MV-4-11 (cell line): ENCODE measurements at regions not wholly inside any gene's neighbourhood (a gene's known extent, or its start where the extent isn't known, plus 50 kb on each side); places are given as distances from the start of the nearest gene placed in this dataset.
A peak's percentile ranks its signal among the peaks of the same experiment; 100 is the strongest.

Experiments used
- DNase-seq: peaks from one replicate; lab custom pipeline; 2025; lab: John Stamatoyannopoulos, UW

- no peak for DNase-seq
These were observed 143.6 kb upstream of the EOMES start for GRCh38 chr3:27865731-27866130.

GRCh38 chr3:27869152-27869551 lies 147.0 kb upstream of the EOMES start:
- no peak for DNase-seq

- DNase-seq, result no peak
These were observed 155.2 kb upstream of the EOMES start for GRCh38 chr3:27877061-27878013.

GRCh38 chr3:27878014-27878383 lies 155.9 kb upstream of the EOMES start:
- DNase-seq, result no peak

- DNase-seq, result no peak
These were observed 159.1 kb upstream of the EOMES start for GRCh38 chr3:27880969-27881892.

- DNase-seq, result no peak
These were observed 161.1 kb upstream of the EOMES start for GRCh38 chr3:27883266-27883665.

- no peak for DNase-seq
These were observed 163.5 kb upstream of the EOMES start for GRCh38 chr3:27885641-27886040.

GRCh38 chr3:27888562-27888961 lies 166.4 kb upstream of the EOMES start:
- no peak for DNase-seq

GRCh38 chr3:27889745-27890144 lies 167.6 kb upstream of the EOMES start:
- DNase-seq, result no peak

- no peak for DNase-seq
These were observed 178.2 kb upstream of the EOMES start for GRCh38 chr3:27900316-27900715.

GRCh38 chr3:27903446-27903845 lies 181.3 kb upstream of the EOMES start:
- DNase-seq, result no peak

- no peak for DNase-seq
These were observed 183.5 kb upstream of the EOMES start for GRCh38 chr3:27905625-27906024.

- DNase-seq, result no peak
These were observed 185.0 kb upstream of the EOMES start for GRCh38 chr3:27907148-27907547.

GRCh38 chr3:27907929-27908328 lies 185.8 kb upstream of the EOMES start:
- no peak for DNase-seq

- no peak for DNase-seq
These were observed 188.3 kb upstream of the EOMES start for GRCh38 chr3:27910456-27910855.

- DNase-seq, result peak; percentile 45
These were observed 192.1 kb upstream of the EOMES start for GRCh38 chr3:27914199-27914598.

GRCh38 chr3:27923349-27924068 lies 201.4 kb upstream of the EOMES start:
- DNase-seq, result no peak

GRCh38 chr3:27927882-27928281 lies 205.8 kb upstream of the EOMES start:
- peak; percentile 81 for DNase-seq

GRCh38 chr3:27930052-27930602 lies 208.0 kb upstream of the EOMES start:
- DNase-seq, result no peak

- no peak for DNase-seq
These were observed 213.4 kb upstream of the EOMES start for GRCh38 chr3:27935492-27935891.

GRCh38 chr3:27939521-27939920 lies 217.4 kb upstream of the EOMES start:
- DNase-seq, result no peak

- DNase-seq, result no peak
These were observed 217.8 kb upstream of the EOMES start for GRCh38 chr3:27939940-27940339.
